HCT116 (cell line): ENCODE measurements at regions not wholly inside any gene's neighbourhood (a gene's known extent, or its start where the extent isn't known, plus 50 kb on each side); places are given as distances from the start of the nearest gene placed in this dataset.

Experiments
- CBX3 ChIP-seq: IDR thresholded peaks from 2 replicates; pipeline ENCODE4 v1.6.1; 2012; ENCODE audit warnings: low read depth
- EGR1 ChIP-seq: IDR thresholded peaks from 2 replicates; pipeline ENCODE4 v1.6.1; 2012; ENCODE audit warnings: low read depth
- ELF1 ChIP-seq: IDR thresholded peaks from 2 replicates; pipeline ENCODE4 v1.6.1; 2012; ENCODE audit warnings: low read depth, borderline replicate concordance
- EZH2 ChIP-seq: fragments of 200-600 bp; sonication (generic); IDR thresholded peaks from 2 replicates; pipeline ENCODE4 v1.6.1; 2017; ENCODE audit warnings: antibody characterized with exemption, mixed run types
- EZH2phosphoT487 ChIP-seq: fragments of 200-600 bp; IDR thresholded peaks from 2 replicates; pipeline ENCODE4 v1.6.1; 2018; ENCODE audit warnings: antibody characterized with exemption, borderline replicate concordance
- POLR2A ChIP-seq: IDR thresholded peaks from 2 replicates; pipeline ENCODE4 v1.7.0; 2011; ENCODE audit warnings: borderline replicate concordance; ENCODE audit not compliant: insufficient read depth, insufficient read length; ENCODE audit errors: extremely low read depth
- POLR2AphosphoS5 ChIP-seq: IDR thresholded peaks from 2 replicates; pipeline ENCODE4 v1.6.1; 2011; ENCODE audit warnings: mild to moderate bottlenecking, low read depth, low read length, moderate library complexity
- RAD21 ChIP-seq: IDR thresholded peaks from 2 replicates; pipeline ENCODE4 v1.6.1; 2012; ENCODE audit warnings: low read depth, mild to moderate bottlenecking
- SIN3A ChIP-seq: IDR thresholded peaks from 2 replicates; pipeline ENCODE4 v1.6.1; 2012; ENCODE audit warnings: low read depth
- ZNF274 ChIP-seq: fragments of 200-500 bp; sonication (Bioruptor generic); IDR thresholded peaks from 2 replicates; pipeline ENCODE4 v1.6.1; 2014; ENCODE audit warnings: mild to moderate bottlenecking, low read depth, low read length, inconsistent platforms
- TF ChIP-seq, protein P1 (sequence below): IDR thresholded peaks from 2 replicates; pipeline ENCODE4 v1.6.1; 2012
- TF ChIP-seq, protein P2 (sequence below), 3 experiments: fragments of 200-600 bp in 1 of 3; sonication (generic) in 1 of 3; IDR thresholded peaks in 2 of 3; conservative IDR thresholded peaks in 1 of 3; 2 replicates each; pipeline ENCODE4 v1.5.1; 2012 to 2017; ENCODE audit warnings: low read depth in 2 of 3, low read length in 2 of 3, antibody characterized with exemption in 1 of 3, borderline replicate concordance in 1 of 3, control low read depth in 1 of 3, mild to moderate bottlenecking in 1 of 3, mixed read lengths in 1 of 3, mixed run types in 1 of 3, moderate library complexity in 1 of 3; ENCODE audit not compliant: insufficient read depth in 1 of 3
- TF ChIP-seq, protein P3 (sequence below): IDR thresholded peaks from 2 replicates; pipeline ENCODE4 v1.6.1; 2012; ENCODE audit warnings: low read depth
- TF ChIP-seq, protein P4 (sequence below): IDR thresholded peaks from 2 replicates; pipeline ENCODE4 v1.6.1; 2012

DNA sequence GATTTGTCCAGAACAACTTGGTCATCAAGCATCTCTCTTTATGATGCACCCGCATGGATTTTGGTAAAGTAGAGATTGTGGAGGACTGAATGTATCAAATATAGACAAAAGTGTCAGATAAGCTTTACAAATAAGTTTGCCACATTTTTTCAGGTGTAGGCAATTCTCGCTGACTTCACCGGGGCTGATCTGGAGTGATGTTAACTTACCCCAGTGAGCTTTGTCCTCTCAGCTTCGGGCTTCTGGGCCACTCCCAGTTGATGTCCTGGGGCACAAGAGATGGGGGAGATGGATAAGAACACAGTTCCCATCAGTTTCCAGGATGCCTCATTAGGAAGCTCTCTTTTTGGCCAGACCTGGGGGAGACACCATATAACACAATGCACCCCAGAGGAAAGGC, 117.7 kb downstream of the ETS2 start:
- TF ChIP-seq, protein P1, sequence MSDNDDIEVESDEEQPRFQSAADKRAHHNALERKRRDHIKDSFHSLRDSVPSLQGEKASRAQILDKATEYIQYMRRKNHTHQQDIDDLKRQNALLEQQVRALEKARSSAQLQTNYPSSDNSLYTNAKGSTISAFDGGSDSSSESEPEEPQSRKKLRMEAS, result no peak
- TF ChIP-seq, protein P2, sequence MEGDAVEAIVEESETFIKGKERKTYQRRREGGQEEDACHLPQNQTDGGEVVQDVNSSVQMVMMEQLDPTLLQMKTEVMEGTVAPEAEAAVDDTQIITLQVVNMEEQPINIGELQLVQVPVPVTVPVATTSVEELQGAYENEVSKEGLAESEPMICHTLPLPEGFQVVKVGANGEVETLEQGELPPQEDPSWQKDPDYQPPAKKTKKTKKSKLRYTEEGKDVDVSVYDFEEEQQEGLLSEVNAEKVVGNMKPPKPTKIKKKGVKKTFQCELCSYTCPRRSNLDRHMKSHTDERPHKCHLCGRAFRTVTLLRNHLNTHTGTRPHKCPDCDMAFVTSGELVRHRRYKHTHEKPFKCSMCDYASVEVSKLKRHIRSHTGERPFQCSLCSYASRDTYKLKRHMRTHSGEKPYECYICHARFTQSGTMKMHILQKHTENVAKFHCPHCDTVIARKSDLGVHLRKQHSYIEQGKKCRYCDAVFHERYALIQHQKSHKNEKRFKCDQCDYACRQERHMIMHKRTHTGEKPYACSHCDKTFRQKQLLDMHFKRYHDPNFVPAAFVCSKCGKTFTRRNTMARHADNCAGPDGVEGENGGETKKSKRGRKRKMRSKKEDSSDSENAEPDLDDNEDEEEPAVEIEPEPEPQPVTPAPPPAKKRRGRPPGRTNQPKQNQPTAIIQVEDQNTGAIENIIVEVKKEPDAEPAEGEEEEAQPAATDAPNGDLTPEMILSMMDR (IDR thresholded peaks at IDR 0.05 in 2 of 3, conservative IDR thresholded peaks at IDR 0.05 in 1 of 3; ENCODE audit: borderline replicate concordance in 1 of 3, insufficient read depth in 1 of 3, low read depth in 2 of 3, low read length in 2 of 3), result no peak
- no peak for TF ChIP-seq RAD21
- no peak for TF ChIP-seq POLR2A
- TF ChIP-seq, protein P3, sequence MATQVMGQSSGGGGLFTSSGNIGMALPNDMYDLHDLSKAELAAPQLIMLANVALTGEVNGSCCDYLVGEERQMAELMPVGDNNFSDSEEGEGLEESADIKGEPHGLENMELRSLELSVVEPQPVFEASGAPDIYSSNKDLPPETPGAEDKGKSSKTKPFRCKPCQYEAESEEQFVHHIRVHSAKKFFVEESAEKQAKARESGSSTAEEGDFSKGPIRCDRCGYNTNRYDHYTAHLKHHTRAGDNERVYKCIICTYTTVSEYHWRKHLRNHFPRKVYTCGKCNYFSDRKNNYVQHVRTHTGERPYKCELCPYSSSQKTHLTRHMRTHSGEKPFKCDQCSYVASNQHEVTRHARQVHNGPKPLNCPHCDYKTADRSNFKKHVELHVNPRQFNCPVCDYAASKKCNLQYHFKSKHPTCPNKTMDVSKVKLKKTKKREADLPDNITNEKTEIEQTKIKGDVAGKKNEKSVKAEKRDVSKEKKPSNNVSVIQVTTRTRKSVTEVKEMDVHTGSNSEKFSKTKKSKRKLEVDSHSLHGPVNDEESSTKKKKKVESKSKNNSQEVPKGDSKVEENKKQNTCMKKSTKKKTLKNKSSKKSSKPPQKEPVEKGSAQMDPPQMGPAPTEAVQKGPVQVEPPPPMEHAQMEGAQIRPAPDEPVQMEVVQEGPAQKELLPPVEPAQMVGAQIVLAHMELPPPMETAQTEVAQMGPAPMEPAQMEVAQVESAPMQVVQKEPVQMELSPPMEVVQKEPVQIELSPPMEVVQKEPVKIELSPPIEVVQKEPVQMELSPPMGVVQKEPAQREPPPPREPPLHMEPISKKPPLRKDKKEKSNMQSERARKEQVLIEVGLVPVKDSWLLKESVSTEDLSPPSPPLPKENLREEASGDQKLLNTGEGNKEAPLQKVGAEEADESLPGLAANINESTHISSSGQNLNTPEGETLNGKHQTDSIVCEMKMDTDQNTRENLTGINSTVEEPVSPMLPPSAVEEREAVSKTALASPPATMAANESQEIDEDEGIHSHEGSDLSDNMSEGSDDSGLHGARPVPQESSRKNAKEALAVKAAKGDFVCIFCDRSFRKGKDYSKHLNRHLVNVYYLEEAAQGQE, result no peak
- no peak for TF ChIP-seq POLR2AphosphoS5
- no peak for TF ChIP-seq CBX3
- no peak for TF ChIP-seq EZH2
- TF ChIP-seq EZH2phosphoT487, result no peak
- TF ChIP-seq ZNF274, result no peak
- TF ChIP-seq SIN3A, result no peak
- TF ChIP-seq, protein P4, sequence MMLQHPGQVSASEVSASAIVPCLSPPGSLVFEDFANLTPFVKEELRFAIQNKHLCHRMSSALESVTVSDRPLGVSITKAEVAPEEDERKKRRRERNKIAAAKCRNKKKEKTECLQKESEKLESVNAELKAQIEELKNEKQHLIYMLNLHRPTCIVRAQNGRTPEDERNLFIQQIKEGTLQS, result no peak
- no peak for TF ChIP-seq ELF1
- TF ChIP-seq EGR1, result no peak
